ENCODE measurements at regions not wholly inside any gene's neighbourhood (a gene's known extent, or its start where the extent isn't known, plus 50 kb on each side); places are given as distances from the start of the nearest gene placed in this dataset.
A peak's percentile ranks its signal among the peaks of the same experiment; 100 is the strongest.

DNA sequence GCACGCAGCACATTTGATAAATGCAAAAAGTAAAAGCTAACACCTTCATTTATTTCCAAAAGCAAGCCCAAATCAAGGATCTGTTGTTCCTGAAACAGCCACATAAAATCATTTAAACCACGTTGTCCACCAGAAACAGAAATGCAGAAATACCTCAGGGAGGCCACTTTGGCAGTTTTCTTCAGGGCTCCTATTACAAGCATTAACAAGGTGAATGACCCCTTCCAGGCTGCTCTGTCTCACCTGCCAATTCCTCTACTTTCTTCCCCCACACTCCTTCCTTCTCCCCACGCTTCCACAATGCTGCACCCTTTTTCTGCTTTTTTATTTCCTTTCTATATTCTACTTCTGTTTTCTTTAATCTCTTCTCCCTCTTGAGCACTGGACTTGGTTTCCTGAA lies 55.0 kb upstream of the PTGFRN start:
- TF ChIP-seq, protein P1, sequence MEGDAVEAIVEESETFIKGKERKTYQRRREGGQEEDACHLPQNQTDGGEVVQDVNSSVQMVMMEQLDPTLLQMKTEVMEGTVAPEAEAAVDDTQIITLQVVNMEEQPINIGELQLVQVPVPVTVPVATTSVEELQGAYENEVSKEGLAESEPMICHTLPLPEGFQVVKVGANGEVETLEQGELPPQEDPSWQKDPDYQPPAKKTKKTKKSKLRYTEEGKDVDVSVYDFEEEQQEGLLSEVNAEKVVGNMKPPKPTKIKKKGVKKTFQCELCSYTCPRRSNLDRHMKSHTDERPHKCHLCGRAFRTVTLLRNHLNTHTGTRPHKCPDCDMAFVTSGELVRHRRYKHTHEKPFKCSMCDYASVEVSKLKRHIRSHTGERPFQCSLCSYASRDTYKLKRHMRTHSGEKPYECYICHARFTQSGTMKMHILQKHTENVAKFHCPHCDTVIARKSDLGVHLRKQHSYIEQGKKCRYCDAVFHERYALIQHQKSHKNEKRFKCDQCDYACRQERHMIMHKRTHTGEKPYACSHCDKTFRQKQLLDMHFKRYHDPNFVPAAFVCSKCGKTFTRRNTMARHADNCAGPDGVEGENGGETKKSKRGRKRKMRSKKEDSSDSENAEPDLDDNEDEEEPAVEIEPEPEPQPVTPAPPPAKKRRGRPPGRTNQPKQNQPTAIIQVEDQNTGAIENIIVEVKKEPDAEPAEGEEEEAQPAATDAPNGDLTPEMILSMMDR (IDR thresholded peaks at IDR 0.05): no peak
- no peak for TF ChIP-seq POLR2A (IDR thresholded peaks at IDR 0.05)
- Histone ChIP-seq H3K4me1 (peaks cover 5 to 42% (median 13%) of the 10 kb centered on the region in 3 donors), H3K9me3 (no peaks in the 10 kb centered on the region), H3K27me3 (no peaks in the 10 kb centered on the region), H3K27ac (no peak overlapping the region), H3K36me3 (no peaks in the 10 kb centered on the region), H3K4me3 (no peak overlapping the region)
- intact Hi-C loops (cut with DNase I): loop anchor here (10.0 kb wide), 1 partner anchor 200 kb away; no protein-coding TSS in a partner anchor
- no peak for DNase-seq
- WGBS, 2 donors: 65 to 68% methylated on average over 3 of the region's 3 CpGs

DNA sequence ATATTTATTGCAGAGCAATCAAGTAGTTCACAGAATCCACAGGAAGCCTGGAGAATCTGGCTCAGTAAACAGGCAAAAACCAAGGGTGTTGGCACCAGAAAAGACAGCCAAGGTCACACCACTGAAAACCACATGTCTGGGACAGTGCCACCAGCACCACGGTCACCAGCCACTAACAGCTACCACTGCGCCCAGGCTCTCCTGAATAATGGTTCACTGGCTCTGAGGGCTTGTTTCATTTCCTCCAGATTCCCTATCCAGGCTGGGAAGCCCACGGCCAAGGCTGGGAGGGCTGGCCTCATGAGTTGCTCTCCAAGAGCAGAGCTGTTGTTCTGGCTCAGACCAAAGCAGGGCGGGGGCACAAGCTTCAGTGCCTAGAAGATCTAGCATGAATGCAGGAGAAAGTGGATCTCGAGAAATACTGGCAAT lies 54.5 kb upstream of the PTGFRN start:
- DNase-seq: no peak
- Histone ChIP-seq H3K36me3 (no peaks in the 10 kb centered on the region), H3K9me3 (no peaks in the 10 kb centered on the region), H3K27ac (peak overlapping the region in 3 of 4 donors; percentile 10 to 36 (median 15)), H3K4me1 (peaks cover 5 to 42% (median 13%) of the 10 kb centered on the region in 3 donors), H3K4me3 (no peak overlapping the region), H3K27me3 (no peaks in the 10 kb centered on the region)
- TF ChIP-seq POLR2A (IDR thresholded peaks at IDR 0.05): no peak
- TF ChIP-seq, protein P1 (IDR thresholded peaks at IDR 0.05): no peak
- intact Hi-C loops (cut with DNase I): loop anchor here (10.0 kb wide), 1 partner anchor 200 kb away; no protein-coding TSS in a partner anchor
- 29 to 49% methylated on average over 2 to 3 of the region's 5 CpGs for WGBS, 2 donors

DNA sequence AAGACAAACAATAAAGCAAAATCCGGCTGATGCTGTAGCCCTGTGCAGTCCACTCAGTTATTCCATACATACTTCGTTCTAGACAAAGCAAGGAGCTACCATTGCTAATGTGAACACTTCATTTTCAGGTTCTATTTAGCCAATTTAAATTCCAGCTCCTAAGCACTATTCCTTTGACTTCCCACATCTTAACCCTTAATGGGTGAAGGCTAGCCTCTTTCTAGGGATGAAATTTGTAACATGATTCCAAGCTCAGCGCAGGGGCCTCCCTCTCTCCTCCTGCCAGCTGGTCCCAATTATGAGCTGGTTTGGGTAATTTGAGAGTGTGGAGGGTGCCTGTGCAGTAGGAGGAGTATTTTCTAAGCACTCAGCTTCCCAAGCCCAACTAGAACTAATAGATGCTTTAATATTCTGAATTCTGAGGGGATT lies 53.9 kb upstream of the PTGFRN start:
- H3K9me3 ChIP-seq: no peaks in the 10 kb centered on the region
- TF ChIP-seq POLR2A (IDR thresholded peaks at IDR 0.05): no peak
- peak overlapping the region in 2 of 4 donors; percentile 15 to 36 for H3K27ac ChIP-seq
- no peak for DNase-seq
- WGBS, 2 donors: 79 to 83% methylated on average over 3 of the region's 3 CpGs
- H3K27me3 ChIP-seq: no peaks in the 10 kb centered on the region
- intact Hi-C loops (cut with DNase I): loop anchor here (10.0 kb wide), 1 partner anchor 199 kb away; no protein-coding TSS in a partner anchor
- peaks cover 5 to 42% (median 13%) of the 10 kb centered on the region in 3 donors for H3K4me1 ChIP-seq
- H3K36me3 ChIP-seq: no peaks in the 10 kb centered on the region
- no peak overlapping the region for H3K4me3 ChIP-seq

DNA sequence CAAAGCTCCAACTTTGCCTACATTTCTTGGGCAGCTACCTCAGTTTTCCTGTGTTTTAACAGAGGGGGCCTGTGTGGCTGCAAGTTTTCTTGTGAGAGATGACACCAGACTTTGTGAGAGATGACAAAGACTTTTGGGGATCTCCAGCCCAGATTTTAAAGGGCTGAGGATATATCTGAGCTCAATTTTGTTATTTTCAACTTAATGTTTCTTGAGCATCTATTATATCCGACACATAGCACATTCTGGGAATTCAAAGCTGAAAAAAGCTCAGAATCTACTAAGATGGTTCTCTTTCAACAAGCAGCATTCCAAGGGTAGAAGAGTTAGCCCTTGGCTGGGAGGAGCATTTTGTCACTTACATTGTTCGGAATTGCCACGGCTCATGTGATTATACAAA lies 53.4 kb upstream of the PTGFRN start:
- H3K36me3 ChIP-seq: no peaks in the 10 kb centered on the region
- no peaks in the 10 kb centered on the region for H3K9me3 ChIP-seq
- DNase-seq: no peak
- WGBS, 2 donors: 80 to 93% methylated on average over 3 of the region's 3 CpGs
- no peak overlapping the region for H3K27ac ChIP-seq
- no peaks in the 10 kb centered on the region for H3K27me3 ChIP-seq
- no peak overlapping the region for H3K4me3 ChIP-seq
- intact Hi-C loops (cut with DNase I): loop anchor here (10.0 kb wide), 1 partner anchor 198 kb away; no protein-coding TSS in a partner anchor
- peaks cover 5 to 42% (median 13%) of the 10 kb centered on the region in 3 donors for H3K4me1 ChIP-seq
- TF ChIP-seq, protein P1 (IDR thresholded peaks at IDR 0.05): no peak
- TF ChIP-seq POLR2A (IDR thresholded peaks at IDR 0.05): no peak

DNA sequence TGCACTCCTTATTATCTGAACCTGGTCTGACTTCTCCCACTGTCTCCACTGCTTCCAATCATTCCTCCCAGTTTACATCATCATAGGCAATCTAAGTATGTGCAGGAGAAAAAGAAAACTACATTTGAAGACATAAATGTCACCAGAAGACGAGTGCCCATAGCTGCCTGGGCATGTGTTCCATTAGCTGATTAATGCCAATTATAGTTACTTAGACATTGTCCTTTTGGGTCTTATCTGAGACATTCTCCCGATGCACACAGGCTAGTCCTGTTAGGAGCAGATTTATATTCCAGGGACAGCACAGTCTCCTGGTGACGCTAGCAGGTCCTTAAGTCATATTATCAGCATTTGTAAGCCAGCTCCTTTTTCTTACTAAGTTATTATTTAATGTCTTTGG lies 52.6 kb upstream of the PTGFRN start:
- Histone ChIP-seq H3K36me3 (no peaks in the 10 kb centered on the region), H3K4me1 (peaks cover 5 to 42% (median 13%) of the 10 kb centered on the region in 3 donors), H3K27ac (no peak overlapping the region), H3K27me3 (no peaks in the 10 kb centered on the region), H3K4me3 (no peak overlapping the region), H3K9me3 (no peaks in the 10 kb centered on the region)
- 88 to 92% methylated on average over 3 of the region's 3 CpGs for WGBS, 2 donors
- intact Hi-C loops (cut with DNase I): loop anchor here (10.0 kb wide), 1 partner anchor 198 kb away; no protein-coding TSS in a partner anchor
- TF ChIP-seq POLR2A (IDR thresholded peaks at IDR 0.05): no peak
- TF ChIP-seq, protein P1 (IDR thresholded peaks at IDR 0.05): no peak
- no peak for DNase-seq

All from esophagus squamous epithelium (tissue), 5 donors.